ENCODE measurements at regions not wholly inside any gene's neighbourhood (a gene's known extent, or its start where the extent isn't known, plus 50 kb on each side); places are given as distances from the start of the nearest gene placed in this dataset.
A peak's percentile ranks its signal among the peaks of the same experiment; 100 is the strongest.

GRCh38 chr18:44500808-44501610 lies 179.7 kb upstream of the SETBP1 start:
- ChIA-PET POLR2A (interaction anchor here (0.6 kb wide), 1 partner anchor 32 kb away, joined by 4 read pairs; no protein-coding TSS in a partner anchor), CTCF (no interaction called here)
- H3K4me1 Mint-ChIP-seq, result peaks cover 44% of the 10 kb centered on the region
- no peaks in the 10 kb centered on the region for H3K36me3 Mint-ChIP-seq (ENCODE audit: low read depth)
- H3K9me3 Mint-ChIP-seq, result peaks cover 2% of the 10 kb centered on the region
- intact Hi-C loops (cut with micrococcal nuclease), result loop anchor here (5.0 to 10.0 kb wide), 3 partner anchors 334 to 1396 kb away; no protein-coding TSS in a partner anchor
- no peak overlapping the region for H3K4me3 Mint-ChIP-seq
- DNase-seq (no peak), ATAC-seq (ENCODE audit: low read depth) (no peak)
- TF ChIP-seq CTCF (IDR thresholded peaks at IDR 0.05), result no peak
- H3K27me3 Mint-ChIP-seq, result no peaks in the 10 kb centered on the region
- no peak overlapping the region for H3K27ac Mint-ChIP-seq

GRCh38 chr18:44502221-44502620 lies 178.5 kb upstream of the SETBP1 start:
- Mint-ChIP-seq H3K27me3 (no peaks in the 10 kb centered on the region), H3K4me1 (peaks cover 53% of the 10 kb centered on the region), H3K4me3 (no peak overlapping the region), H3K27ac (peak overlapping the region; percentile 14), H3K36me3 (ENCODE audit: low read depth) (no peaks in the 10 kb centered on the region), H3K9me3 (peaks cover 2% of the 10 kb centered on the region)
- ChIA-PET POLR2A (interaction anchor here (1.4 kb wide), 1 partner anchor 177 kb away, joined by 3 read pairs; no protein-coding TSS in a partner anchor), CTCF (no interaction called here)
- ATAC-seq (ENCODE audit: low read depth) (no peak), DNase-seq (no peak)
- no peak for TF ChIP-seq CTCF (IDR thresholded peaks at IDR 0.05)
- intact Hi-C loops (cut with micrococcal nuclease), result loop anchor here (5.0 to 10.0 kb wide), 3 partner anchors 333 to 1395 kb away; no protein-coding TSS in a partner anchor

GRCh38 chr18:44502790-44503189 lies 177.9 kb upstream of the SETBP1 start:
- no peak for ATAC-seq (ENCODE audit: low read depth)
- Mint-ChIP-seq H3K27me3 (no peaks in the 10 kb centered on the region), H3K36me3 (ENCODE audit: low read depth) (no peaks in the 10 kb centered on the region), H3K27ac (peak overlapping the region; percentile 14), H3K9me3 (peaks cover 2% of the 10 kb centered on the region), H3K4me1 (peaks cover 52% of the 10 kb centered on the region), H3K4me3 (no peak overlapping the region)
- intact Hi-C loops (cut with micrococcal nuclease), result loop anchor here (5.0 to 10.0 kb wide), 3 partner anchors 332 to 1395 kb away; no protein-coding TSS in a partner anchor
- POLR2A ChIA-PET, result interaction anchor here (1.4 kb wide), 1 partner anchor 176 kb away, joined by 3 read pairs; no protein-coding TSS in a partner anchor
- DNase-seq, result no peak
- CTCF ChIA-PET, result no interaction called here
- no peak for TF ChIP-seq CTCF (IDR thresholded peaks at IDR 0.05)

- Mint-ChIP-seq H3K4me3 (no peak overlapping the region), H3K27ac (no peak overlapping the region), H3K36me3 (ENCODE audit: low read depth) (no peaks in the 10 kb centered on the region), H3K9me3 (no peaks in the 10 kb centered on the region), H3K4me1 (peaks cover 52% of the 10 kb centered on the region), H3K27me3 (no peaks in the 10 kb centered on the region)
- ChIA-PET CTCF (no interaction called here), POLR2A (no interaction called here)
- intact Hi-C loops (cut with micrococcal nuclease), result loop anchor here (5.0 to 10.0 kb wide), 3 partner anchors 331 to 1393 kb away; no protein-coding TSS in a partner anchor
- ATAC-seq (ENCODE audit: low read depth), result no peak
- DNase-seq, result no peak
- no peak for TF ChIP-seq CTCF (IDR thresholded peaks at IDR 0.05)
Observed at GRCh38 chr18:44503854-44504253, 176.8 kb upstream of the SETBP1 start.

GRCh38 chr18:44507729-44508325 lies 172.9 kb upstream of the SETBP1 start:
- ChIA-PET POLR2A (interaction anchor here (1.3 to 1.5 kb wide), 3 partner anchors 172 to 595 kb away, joined by 4 to 7 read pairs (median 5); partner anchors contain the start of gene SETBP1), CTCF (no interaction called here)
- Mint-ChIP-seq H3K9me3 (no peaks in the 10 kb centered on the region), H3K27me3 (no peaks in the 10 kb centered on the region), H3K36me3 (ENCODE audit: low read depth) (no peaks in the 10 kb centered on the region), H3K4me1 (peaks cover 24% of the 10 kb centered on the region), H3K27ac (no peak overlapping the region), H3K4me3 (no peak overlapping the region)
- intact Hi-C loops (cut with micrococcal nuclease), result loop anchor here (1.0 to 10.0 kb wide), 3 partner anchors 327 to 595 kb away; no protein-coding TSS in a partner anchor
- ATAC-seq (ENCODE audit: low read depth) (peak; percentile 90), DNase-seq (peak; percentile 26)
- TF ChIP-seq CTCF (IDR thresholded peaks at IDR 0.05), result no peak

Data from activated B cell treated with CpG ODN at 0.5 μM for 24 hours (primary cell).